ENCODE measurements at regions not wholly inside any gene's neighbourhood (a gene's known extent, or its start where the extent isn't known, plus 50 kb on each side); places are given as distances from the start of the nearest gene placed in this dataset.
A peak's percentile ranks its signal among the peaks of the same experiment; 100 is the strongest.

- Histone ChIP-seq H2AK5ac (ENCODE audit: low read length) (no peak overlapping the region), H3K79me1 (ENCODE audit: low read length) (no peaks in the 10 kb centered on the region)
- WGBS (ENCODE audit: extremely low coverage, insufficient coverage, insufficient read length) = no CpG with 5 or more reads among the region's 2 CpGs
Measured at GRCh38 chr4:96913441-96914080, 1073.7 kb downstream of the PDHA2 start.

GRCh38 chr4:96916711-96917110, 1076.8 kb downstream of the PDHA2 start:
- Histone ChIP-seq H3K36me3 (ENCODE audit: control insufficient read depth in 1 of 2, insufficient read depth in 2 of 2, low read length in 2 of 2) (no peaks in the 10 kb centered on the region), H3K79me2 (ENCODE audit: control insufficient read depth, insufficient read depth, low read length, poor library complexity) (no peaks in the 10 kb centered on the region), H3K14ac (ENCODE audit: low read length) (no peak overlapping the region), H3K4me1 (ENCODE audit: control insufficient read depth in 1 of 2, insufficient read depth in 2 of 2, low read length in 2 of 2) (no peaks in the 10 kb centered on the region), H2AK5ac (ENCODE audit: low read length) (no peak overlapping the region), H3K4me3 (ENCODE audit: low read depth, low read length) (no peak overlapping the region), H3K27me3 (ENCODE audit: insufficient read depth, low read length) (no peaks in the 10 kb centered on the region), H3K18ac (ENCODE audit: low read length) (no peak overlapping the region), H2BK12ac (ENCODE audit: low read length) (no peak overlapping the region), H4K91ac (ENCODE audit: low read depth, low read length) (no peak overlapping the region), H4K8ac (ENCODE audit: low read depth, low read length) (peak overlapping the region; percentile 19), H2AFZ (ENCODE audit: insufficient read depth, low read length, poor library complexity) (no peak overlapping the region), H3K27ac (ENCODE audit: low read depth, low read length) (no peak overlapping the region), H3K9me3 (ENCODE audit: insufficient read depth, low read depth, low read length) (no peaks in the 10 kb centered on the region), H4K12ac (ENCODE audit: low read depth, low read length) (no peak overlapping the region), H2BK120ac (ENCODE audit: insufficient read depth, low read length, poor library complexity) (no peak overlapping the region), H2BK5ac (ENCODE audit: low read depth, low read length, poor library complexity) (no peak overlapping the region), H3K9ac (ENCODE audit: low read length) (no peak overlapping the region), H3K4ac (ENCODE audit: low read depth, low read length) (no peak overlapping the region), H3K4me2 (ENCODE audit: low read length) (no peak overlapping the region), H3K79me1 (ENCODE audit: low read length) (no peaks in the 10 kb centered on the region), H3K23ac (ENCODE audit: low read length) (no peak overlapping the region)
- no peak for DNase-seq
- no CpG with 5 or more reads among the region's 5 CpGs for WGBS (ENCODE audit: extremely low coverage, insufficient coverage, insufficient read length)

More at GRCh38 chr4:96913441-96914080, 1073.7 kb downstream of the PDHA2 start:
- H3K14ac ChIP-seq (ENCODE audit: low read length) = no peak overlapping the region
- H2BK5ac ChIP-seq (ENCODE audit: low read depth, low read length, poor library complexity) = no peak overlapping the region
- no peak overlapping the region for H3K18ac ChIP-seq (ENCODE audit: low read length)
- H3K23ac ChIP-seq (ENCODE audit: low read length) = no peak overlapping the region
- H3K9me3 ChIP-seq (ENCODE audit: insufficient read depth, low read depth, low read length) = no peaks in the 10 kb centered on the region
- no peak for DNase-seq
- no peak overlapping the region for H4K91ac ChIP-seq (ENCODE audit: low read depth, low read length)
- no peak overlapping the region for H4K8ac ChIP-seq (ENCODE audit: low read depth, low read length)
- no peaks in the 10 kb centered on the region for H3K36me3 ChIP-seq (ENCODE audit: control insufficient read depth in 1 of 2, insufficient read depth in 2 of 2, low read length in 2 of 2)
- no peaks in the 10 kb centered on the region for H3K79me2 ChIP-seq (ENCODE audit: control insufficient read depth, insufficient read depth, low read length, poor library complexity)
- no peak overlapping the region for H2BK120ac ChIP-seq (ENCODE audit: insufficient read depth, low read length, poor library complexity)
- H2AFZ ChIP-seq (ENCODE audit: insufficient read depth, low read length, poor library complexity) = no peak overlapping the region
- no peak overlapping the region for H3K27ac ChIP-seq (ENCODE audit: low read depth, low read length)
- H3K27me3 ChIP-seq (ENCODE audit: insufficient read depth, low read length) = no peaks in the 10 kb centered on the region
- no peak overlapping the region for H4K12ac ChIP-seq (ENCODE audit: low read depth, low read length)
- H3K9ac ChIP-seq (ENCODE audit: low read length) = no peak overlapping the region
- H3K4me2 ChIP-seq (ENCODE audit: low read length) = no peak overlapping the region
- H3K4ac ChIP-seq (ENCODE audit: low read depth, low read length) = no peak overlapping the region
- no peak overlapping the region for H2BK12ac ChIP-seq (ENCODE audit: low read length)
- H3K4me3 ChIP-seq (ENCODE audit: low read depth, low read length) = no peak overlapping the region
- H3K4me1 ChIP-seq (ENCODE audit: control insufficient read depth in 1 of 2, insufficient read depth in 2 of 2, low read length in 2 of 2) = no peaks in the 10 kb centered on the region

GRCh38 chr4:96936886-96937285, 1097.0 kb downstream of the PDHA2 start:
- Histone ChIP-seq H3K4me2 (ENCODE audit: low read length) (no peak overlapping the region), H4K8ac (ENCODE audit: low read depth, low read length) (no peak overlapping the region), H4K12ac (ENCODE audit: low read depth, low read length) (no peak overlapping the region), H2BK120ac (ENCODE audit: insufficient read depth, low read length, poor library complexity) (no peak overlapping the region), H3K4me3 (ENCODE audit: low read depth, low read length) (no peak overlapping the region), H3K79me2 (ENCODE audit: control insufficient read depth, insufficient read depth, low read length, poor library complexity) (no peaks in the 10 kb centered on the region), H2BK5ac (ENCODE audit: low read depth, low read length, poor library complexity) (no peak overlapping the region), H3K14ac (ENCODE audit: low read length) (no peak overlapping the region), H3K9me3 (ENCODE audit: insufficient read depth, low read depth, low read length) (no peaks in the 10 kb centered on the region), H3K9ac (ENCODE audit: low read length) (no peak overlapping the region), H3K4me1 (ENCODE audit: control insufficient read depth in 1 of 2, insufficient read depth in 2 of 2, low read length in 2 of 2) (no peaks in the 10 kb centered on the region), H3K27ac (ENCODE audit: low read depth, low read length) (no peak overlapping the region), H3K79me1 (ENCODE audit: low read length) (no peaks in the 10 kb centered on the region), H2BK12ac (ENCODE audit: low read length) (no peak overlapping the region), H3K23ac (ENCODE audit: low read length) (no peak overlapping the region), H3K27me3 (ENCODE audit: insufficient read depth, low read length) (no peaks in the 10 kb centered on the region), H3K18ac (ENCODE audit: low read length) (no peak overlapping the region), H2AK5ac (ENCODE audit: low read length) (no peak overlapping the region), H2AFZ (ENCODE audit: insufficient read depth, low read length, poor library complexity) (no peak overlapping the region), H4K91ac (ENCODE audit: low read depth, low read length) (no peak overlapping the region), H3K36me3 (ENCODE audit: control insufficient read depth in 1 of 2, insufficient read depth in 2 of 2, low read length in 2 of 2) (no peaks in the 10 kb centered on the region), H3K4ac (ENCODE audit: low read depth, low read length) (no peak overlapping the region)
- no peak for DNase-seq
- no CpG with 5 or more reads among the region's 6 CpGs for WGBS (ENCODE audit: extremely low coverage, insufficient coverage, insufficient read length)

GRCh38 chr4:96946552-96946951, 1106.7 kb downstream of the PDHA2 start:
- Histone ChIP-seq H2BK12ac (ENCODE audit: low read length) (no peak overlapping the region), H3K14ac (ENCODE audit: low read length) (no peak overlapping the region), H3K27me3 (ENCODE audit: insufficient read depth, low read length) (no peaks in the 10 kb centered on the region), H2AFZ (ENCODE audit: insufficient read depth, low read length, poor library complexity) (no peak overlapping the region), H4K8ac (ENCODE audit: low read depth, low read length) (no peak overlapping the region), H3K4me1 (ENCODE audit: control insufficient read depth in 1 of 2, insufficient read depth in 2 of 2, low read length in 2 of 2) (no peaks in the 10 kb centered on the region), H3K79me2 (ENCODE audit: control insufficient read depth, insufficient read depth, low read length, poor library complexity) (no peaks in the 10 kb centered on the region), H4K91ac (ENCODE audit: low read depth, low read length) (no peak overlapping the region), H3K18ac (ENCODE audit: low read length) (no peak overlapping the region), H3K27ac (ENCODE audit: low read depth, low read length) (no peak overlapping the region), H3K4me3 (ENCODE audit: low read depth, low read length) (no peak overlapping the region), H3K4ac (ENCODE audit: low read depth, low read length) (no peak overlapping the region), H3K23ac (ENCODE audit: low read length) (no peak overlapping the region), H2AK5ac (ENCODE audit: low read length) (no peak overlapping the region), H3K9me3 (ENCODE audit: insufficient read depth, low read depth, low read length) (no peaks in the 10 kb centered on the region), H3K79me1 (ENCODE audit: low read length) (no peaks in the 10 kb centered on the region), H3K36me3 (ENCODE audit: control insufficient read depth in 1 of 2, insufficient read depth in 2 of 2, low read length in 2 of 2) (no peaks in the 10 kb centered on the region), H2BK5ac (ENCODE audit: low read depth, low read length, poor library complexity) (no peak overlapping the region), H2BK120ac (ENCODE audit: insufficient read depth, low read length, poor library complexity) (no peak overlapping the region), H3K9ac (ENCODE audit: low read length) (no peak overlapping the region), H4K12ac (ENCODE audit: low read depth, low read length) (no peak overlapping the region), H3K4me2 (ENCODE audit: low read length) (no peak overlapping the region)
- no CpG with 5 or more reads among the region's 2 CpGs for WGBS (ENCODE audit: extremely low coverage, insufficient coverage, insufficient read length)
- no peak for DNase-seq

Measured in trophoblast cell (in vitro differentiated cells and primary cell).